A673 (cell line): ENCODE measurements at regions not wholly inside any gene's neighbourhood (a gene's known extent, or its start where the extent isn't known, plus 50 kb on each side); places are given as distances from the start of the nearest gene placed in this dataset.

Experiments
- CTCF ChIP-seq: fragments of 300-800, 200-600 bp; sonication (generic); conservative IDR thresholded peaks from 2 replicates; pipeline ENCODE4 v1.5.1; 2017; ENCODE audit warnings: low read depth, mild to moderate bottlenecking, antibody characterized with exemption, low read length, moderate library complexity, mixed read lengths
- EZH2 ChIP-seq: fragments of 200-600 bp; sonication (generic); IDR thresholded peaks from 2 replicates; pipeline ENCODE4 v1.6.1; 2017; ENCODE audit warnings: borderline replicate concordance, low read depth, mild to moderate bottlenecking, mixed read lengths, antibody characterized with exemption, low read length; ENCODE audit not compliant: poor library complexity, severe bottlenecking

- TF ChIP-seq CTCF (no peak), EZH2 (no peak)
Measured at GRCh38 chr3:28973609-28974008, 307.3 kb upstream of the RBMS3 start.
